GM23248 (cell line): ENCODE measurements at regions not wholly inside any gene's neighbourhood (a gene's known extent, or its start where the extent isn't known, plus 50 kb on each side); places are given as distances from the start of the nearest gene placed in this dataset.

ENCODE experiments used
- DNase-seq: peaks from one replicate; pipeline ENCODE4 v3.0.0-alpha.2; 2015
- H2AFZ ChIP-seq: fragments of 200-600 bp; sonication (generic); 2 replicates; pipeline ENCODE4 v1.6.1; 2016; ENCODE audit warnings: antibody characterized with exemption
- H3F3A ChIP-seq: fragments of 200-600 bp; sonication (generic); 2 replicates; pipeline ENCODE4 v1.6.1; 2016; ENCODE audit warnings: mild to moderate bottlenecking, antibody characterized with exemption, mixed run types; ENCODE audit not compliant: insufficient read depth
- H3K27ac ChIP-seq: fragments of 200-600 bp; sonication (generic); 2 replicates; pipeline ENCODE4 v1.5.1; 2016; ENCODE audit warnings: mild to moderate bottlenecking
- H3K27me3 ChIP-seq: fragments of 200-600 bp; sonication (generic); replicated peaks from 2 replicates; pipeline ENCODE4 v1.6.1; 2016; ENCODE audit warnings: mild to moderate bottlenecking; ENCODE audit not compliant: insufficient read depth
- H3K36me3 ChIP-seq: fragments of 200-600 bp; sonication (generic); 2 replicates; pipeline ENCODE4 v1.6.1; 2016; ENCODE audit warnings: low read depth, mild to moderate bottlenecking
- H3K4me1 ChIP-seq: fragments of 200-600 bp; sonication (generic); 2 replicates; pipeline ENCODE4 v1.6.1; 2016; ENCODE audit warnings: mild to moderate bottlenecking; ENCODE audit not compliant: insufficient read depth
- H3K4me2 ChIP-seq: fragments of 200-600 bp; sonication (generic); one replicate; pipeline ENCODE4 v1.6.1; 2016; ENCODE audit warnings: mild to moderate bottlenecking; ENCODE audit not compliant: unreplicated experiment
- H3K4me3 ChIP-seq: fragments of 200-600 bp; sonication (generic); 2 replicates; pipeline ENCODE4 v1.5.1; 2016; ENCODE audit warnings: mild to moderate bottlenecking
- H3K79me2 ChIP-seq: fragments of 200-600 bp; sonication (generic); 2 replicates; pipeline ENCODE4 v1.6.1; 2016; ENCODE audit warnings: mild to moderate bottlenecking; ENCODE audit not compliant: insufficient read depth
- H3K9ac ChIP-seq: fragments of 200-600 bp; sonication (generic); 2 replicates; pipeline ENCODE4 v1.6.1; 2016; ENCODE audit warnings: mild to moderate bottlenecking
- H3K9me2 ChIP-seq: fragments of 200-600 bp; sonication (generic); 2 replicates; pipeline ENCODE4 v1.6.1; 2016; ENCODE audit warnings: mixed run types, mild to moderate bottlenecking, moderate library complexity; ENCODE audit not compliant: insufficient read depth
- H3K9me3 ChIP-seq: fragments of 200-600 bp; sonication (generic); one replicate; pipeline ENCODE4 v1.6.1; 2017; ENCODE audit warnings: low read depth
- H4K20me1 ChIP-seq: fragments of 200-600 bp; sonication (generic); 2 replicates; pipeline ENCODE4 v1.6.0; 2016; ENCODE audit not compliant: insufficient read depth
- EZH2 ChIP-seq: fragments of 200-600 bp; sonication (generic); IDR thresholded peaks from 2 replicates; pipeline ENCODE4 v1.6.1; 2018; ENCODE audit warnings: antibody characterized with exemption, mild to moderate bottlenecking; ENCODE audit not compliant: insufficient read depth, poor library complexity, severe bottlenecking
- EZH2phosphoT487 ChIP-seq: fragments of 200-600 bp; sonication (generic); IDR thresholded peaks from 2 replicates; pipeline ENCODE4 v1.6.1; 2018; ENCODE audit warnings: antibody characterized with exemption, moderate library complexity, mild to moderate bottlenecking, low read depth; ENCODE audit not compliant: insufficient read depth
- WGBS, 2 experiments: methylation state at CpG; one replicate each; pipeline ENCODE4 v1.1.6; 2015 to 2017; ENCODE audit warnings: low lambda C conversion rate in 2 of 2, low coverage in 1 of 2; ENCODE audit errors: missing lambda C conversion rate in 2 of 2; 5-methylcytosine and 5-hydroxymethylcytosine counted together
- in situ Hi-C: fragments of 300-500 bp; cut with MboI; formaldehyde crosslinking; loops from 2 replicates; pipeline ENCODE4 v1.15.0; 2020

GRCh38 chr3:23062982-23063381, 140.1 kb upstream of the UBE2E2 start:
- H3K4me1 ChIP-seq, result no peaks in the 10 kb centered on the region
- TF ChIP-seq EZH2phosphoT487 (no peak), EZH2 (no peak)
- H3K9ac ChIP-seq, result no peak overlapping the region
- H3K79me2 ChIP-seq, result no peaks in the 10 kb centered on the region
- H3K9me3 ChIP-seq, result no peaks in the 10 kb centered on the region
- H3K4me3 ChIP-seq, result no peak overlapping the region
- WGBS, 2 experiments, result 54 to 70% methylated on average over 1 of the region's 1 CpG
- H3K4me2 ChIP-seq, result no peak overlapping the region
- no peaks in the 10 kb centered on the region for H4K20me1 ChIP-seq
- H3K36me3 ChIP-seq, result no peaks in the 10 kb centered on the region
- DNase-seq, result no peak
- peaks cover 73% of the 10 kb centered on the region for H3K27me3 ChIP-seq
- H3K9me2 ChIP-seq, result no peaks in the 10 kb centered on the region
- in situ Hi-C loops, result no loop called here
- H2AFZ ChIP-seq, result no peak overlapping the region
- H3K27ac ChIP-seq, result no peak overlapping the region
- no peaks in the 10 kb centered on the region for H3F3A ChIP-seq

- H4K20me1 ChIP-seq, result no peaks in the 10 kb centered on the region
- TF ChIP-seq EZH2 (no peak), EZH2phosphoT487 (no peak)
- in situ Hi-C loops, result no loop called here
- H3K27me3 ChIP-seq, result peaks cover 66% of the 10 kb centered on the region
- no peaks in the 10 kb centered on the region for H3K4me1 ChIP-seq
- H2AFZ ChIP-seq, result no peak overlapping the region
- H3K4me2 ChIP-seq, result no peak overlapping the region
- H3K9ac ChIP-seq, result no peak overlapping the region
- no peaks in the 10 kb centered on the region for H3K36me3 ChIP-seq
- H3K4me3 ChIP-seq, result no peak overlapping the region
- H3F3A ChIP-seq, result no peaks in the 10 kb centered on the region
- DNase-seq, result no peak
- no peaks in the 10 kb centered on the region for H3K9me3 ChIP-seq
- H3K79me2 ChIP-seq, result no peaks in the 10 kb centered on the region
- no peaks in the 10 kb centered on the region for H3K9me2 ChIP-seq
- no peak overlapping the region for H3K27ac ChIP-seq
Observed at GRCh38 chr3:23067116-23067515, 136.0 kb upstream of the UBE2E2 start.

DNA sequence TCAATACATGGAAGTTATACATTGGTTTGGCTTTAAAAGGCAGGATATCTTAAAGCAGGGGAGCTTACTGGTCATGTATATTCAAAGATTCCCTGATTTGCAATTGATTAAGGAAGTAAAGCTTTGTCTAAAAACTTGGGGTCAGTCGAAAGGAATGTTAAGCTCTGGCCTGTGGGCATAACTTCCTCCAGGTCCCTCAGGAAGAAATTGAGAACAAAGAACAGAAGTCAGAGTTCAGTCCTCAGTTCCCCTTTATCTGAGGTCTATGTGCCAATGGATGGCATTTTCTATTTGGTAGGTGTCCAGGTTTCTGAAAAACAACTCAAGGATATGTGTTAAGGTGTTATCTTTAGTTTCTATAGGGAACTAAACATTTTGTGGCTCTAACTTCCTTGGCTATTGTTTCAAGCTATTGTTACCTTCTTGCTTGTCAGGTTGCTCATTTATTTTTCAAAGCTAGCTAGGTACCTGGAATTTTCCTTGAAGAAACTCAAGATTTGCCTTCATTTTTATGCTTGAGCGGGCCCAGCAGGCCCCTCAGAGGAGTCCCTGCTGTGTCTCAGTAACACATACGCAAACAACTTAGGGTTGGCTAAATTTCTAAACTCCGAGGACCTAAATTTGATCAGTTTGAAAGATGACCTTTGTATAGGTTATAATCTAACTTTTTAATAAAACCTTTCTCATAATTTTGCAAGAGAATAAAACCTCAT, 135.0 kb upstream of the UBE2E2 start:
- no peak for TF ChIP-seq EZH2phosphoT487
- no peak for TF ChIP-seq EZH2
- Histone ChIP-seq H4K20me1 (no peaks in the 10 kb centered on the region), H3K4me3 (no peak overlapping the region), H3K9me3 (no peaks in the 10 kb centered on the region), H3K27ac (no peak overlapping the region), H3K4me1 (no peaks in the 10 kb centered on the region), H3K9ac (no peak overlapping the region), H2AFZ (no peak overlapping the region), H3K4me2 (no peak overlapping the region), H3K36me3 (no peaks in the 10 kb centered on the region), H3F3A (no peaks in the 10 kb centered on the region), H3K27me3 (peaks cover 61% of the 10 kb centered on the region), H3K9me2 (no peaks in the 10 kb centered on the region), H3K79me2 (no peaks in the 10 kb centered on the region)
- DNase-seq, result no peak
- in situ Hi-C loops, result no loop called here
- 68 to 70% methylated on average over 4 of the region's 4 CpGs for WGBS, 2 experiments

- no peak for TF ChIP-seq EZH2phosphoT487
- no peak for TF ChIP-seq EZH2
- Histone ChIP-seq H4K20me1 (no peaks in the 10 kb centered on the region), H3K4me2 (no peak overlapping the region), H3K9me2 (no peaks in the 10 kb centered on the region), H2AFZ (no peak overlapping the region), H3K9me3 (no peaks in the 10 kb centered on the region), H3K36me3 (no peaks in the 10 kb centered on the region), H3F3A (no peaks in the 10 kb centered on the region), H3K27ac (no peak overlapping the region), H3K27me3 (peaks cover 42% of the 10 kb centered on the region), H3K9ac (no peak overlapping the region), H3K4me3 (no peak overlapping the region), H3K79me2 (no peaks in the 10 kb centered on the region), H3K4me1 (no peaks in the 10 kb centered on the region)
- no peak for DNase-seq
- in situ Hi-C loops, result no loop called here
- WGBS, 2 experiments, result 29 to 36% methylated on average over 2 of the region's 2 CpGs
Observed at GRCh38 chr3:23071296-23071695, 131.8 kb upstream of the UBE2E2 start.

- Histone ChIP-seq H3K36me3 (no peaks in the 10 kb centered on the region), H3K4me3 (no peak overlapping the region), H3K4me2 (no peak overlapping the region), H3K4me1 (no peaks in the 10 kb centered on the region), H2AFZ (no peak overlapping the region), H3K27me3 (peaks cover 42% of the 10 kb centered on the region), H3K9me3 (no peaks in the 10 kb centered on the region), H3F3A (no peaks in the 10 kb centered on the region), H4K20me1 (no peaks in the 10 kb centered on the region), H3K9me2 (no peaks in the 10 kb centered on the region), H3K9ac (no peak overlapping the region), H3K27ac (no peak overlapping the region), H3K79me2 (no peaks in the 10 kb centered on the region)
- DNase-seq, result no peak
- WGBS, 2 experiments, result 69 to 100% methylated on average over 1 of the region's 1 CpG
- no peak for TF ChIP-seq EZH2
- TF ChIP-seq EZH2phosphoT487, result no peak
- in situ Hi-C loops, result no loop called here
Observed at GRCh38 chr3:23071758-23072157, 131.4 kb upstream of the UBE2E2 start.
